ENCODE measurements at regions not wholly inside any gene's neighbourhood (a gene's known extent, or its start where the extent isn't known, plus 50 kb on each side); places are given as distances from the start of the nearest gene placed in this dataset.

DNA sequence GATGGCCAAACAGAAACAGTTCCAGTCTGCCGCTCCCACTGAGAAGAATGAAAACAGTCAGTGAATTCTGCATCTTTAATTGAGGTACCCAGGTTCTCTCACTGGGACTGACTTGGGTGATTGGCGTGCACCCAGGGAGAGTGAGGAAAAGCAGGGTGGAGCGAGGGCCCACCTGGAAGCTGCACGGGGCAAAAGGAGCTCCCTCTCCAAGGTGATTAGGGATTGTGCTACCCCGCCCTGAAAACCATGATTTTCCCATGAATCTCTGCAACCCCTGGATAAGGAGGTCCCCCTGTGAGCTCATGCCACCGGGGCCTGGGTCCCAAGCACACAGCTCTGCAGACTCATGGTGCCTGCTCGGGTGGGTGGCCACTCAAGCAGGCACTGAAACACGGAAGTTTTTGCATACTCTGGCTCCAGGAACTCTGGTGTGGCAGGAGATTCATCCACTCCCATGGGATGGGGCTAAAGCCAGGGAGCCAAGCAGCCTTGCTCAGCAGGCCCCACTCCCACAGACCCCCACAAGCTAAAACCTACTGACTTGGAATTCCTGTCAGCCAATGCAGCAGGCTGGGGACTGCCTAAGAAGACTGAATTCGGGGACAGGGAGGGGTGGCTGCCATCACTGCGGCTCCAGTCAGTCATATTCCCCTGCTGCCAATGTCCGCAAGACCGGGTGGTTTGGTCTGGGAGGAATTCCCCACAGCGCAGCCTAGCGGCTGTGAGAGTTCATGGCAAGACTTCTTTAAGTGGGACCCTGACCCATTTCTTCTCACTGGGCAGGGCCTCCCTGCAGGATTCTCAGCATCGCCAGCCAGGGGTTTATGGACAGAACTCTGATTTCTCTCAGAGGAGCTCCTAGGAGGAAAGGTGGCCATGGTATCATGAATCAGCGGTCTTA, 652.2 kb upstream of the RGMB start:
- TF ChIP-seq FOXA1 (IDR thresholded peaks at IDR 0.05) = no peak
- no peak for TF ChIP-seq CTBP1 (IDR thresholded peaks at IDR 0.05; ENCODE audit: borderline replicate concordance)
- no peak for TF ChIP-seq TARDBP (IDR thresholded peaks at IDR 0.05)
- no peak for TF ChIP-seq FOXK2 (IDR thresholded peaks at IDR 0.05)
- no peak for TF ChIP-seq FOXM1 (IDR thresholded peaks at IDR 0.05; ENCODE audit: borderline replicate concordance)
- no peak for TF ChIP-seq SUZ12 (IDR thresholded peaks at IDR 0.05)
- no peak for TF ChIP-seq HDGF (IDR thresholded peaks at IDR 0.05; ENCODE audit: borderline replicate concordance)
- no peak for TF ChIP-seq BHLHE40 (IDR thresholded peaks at IDR 0.05; ENCODE audit: borderline replicate concordance)
- TF ChIP-seq, protein P1, sequence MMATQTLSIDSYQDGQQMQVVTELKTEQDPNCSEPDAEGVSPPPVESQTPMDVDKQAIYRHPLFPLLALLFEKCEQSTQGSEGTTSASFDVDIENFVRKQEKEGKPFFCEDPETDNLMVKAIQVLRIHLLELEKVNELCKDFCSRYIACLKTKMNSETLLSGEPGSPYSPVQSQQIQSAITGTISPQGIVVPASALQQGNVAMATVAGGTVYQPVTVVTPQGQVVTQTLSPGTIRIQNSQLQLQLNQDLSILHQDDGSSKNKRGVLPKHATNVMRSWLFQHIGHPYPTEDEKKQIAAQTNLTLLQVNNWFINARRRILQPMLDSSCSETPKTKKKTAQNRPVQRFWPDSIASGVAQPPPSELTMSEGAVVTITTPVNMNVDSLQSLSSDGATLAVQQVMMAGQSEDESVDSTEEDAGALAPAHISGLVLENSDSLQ (IDR thresholded peaks at IDR 0.05) = no peak
- no peak for TF ChIP-seq NFRKB (IDR thresholded peaks at IDR 0.05)
